ES-I3 (cell line): ENCODE measurements at regions not wholly inside any gene's neighbourhood (a gene's known extent, or its start where the extent isn't known, plus 50 kb on each side); places are given as distances from the start of the nearest gene placed in this dataset.

Experiments
- H3K36me3 ChIP-seq: 2 replicates; pipeline ENCODE4 v1.6.1; 2013; ENCODE audit warnings: mild to moderate bottlenecking, low read length, control low read depth, moderate library complexity; ENCODE audit not compliant: insufficient read depth
- H3K4me1 ChIP-seq: 2 replicates; pipeline ENCODE4 v1.6.1; 2013; ENCODE audit warnings: mild to moderate bottlenecking, control low read depth, low read length; ENCODE audit not compliant: insufficient read depth
- H3K9ac ChIP-seq: 2 replicates; pipeline ENCODE4 v1.6.1; 2013; ENCODE audit warnings: low read depth, mild to moderate bottlenecking, low read length, moderate library complexity
- H3K9me3 ChIP-seq: 2 replicates; pipeline ENCODE4 v1.6.1; 2013; ENCODE audit warnings: mild to moderate bottlenecking, low read length, moderate library complexity; ENCODE audit not compliant: control insufficient read depth, insufficient read depth

GRCh38 chr2:117512307-117512706 lies 302.2 kb upstream of the DDX18 start:
- Histone ChIP-seq H3K9me3 (no peaks in the 10 kb centered on the region), H3K9ac (no peak overlapping the region)

GRCh38 chr2:117514371-117514770 lies 300.1 kb upstream of the DDX18 start:
- Histone ChIP-seq H3K9me3 (no peaks in the 10 kb centered on the region), H3K4me1 (peaks cover 8% of the 10 kb centered on the region), H3K9ac (no peak overlapping the region), H3K36me3 (no peaks in the 10 kb centered on the region)

More at GRCh38 chr2:117512307-117512706, 302.2 kb upstream of the DDX18 start:
- Histone ChIP-seq H3K36me3 (no peaks in the 10 kb centered on the region; the same call in 1 of the 2 replicates), H3K4me1 (peaks cover 8% of the 10 kb centered on the region)

- no peaks in the 10 kb centered on the region for H3K9me3 ChIP-seq
- no peak overlapping the region for H3K9ac ChIP-seq
- no peaks in the 10 kb centered on the region for H3K36me3 ChIP-seq
- H3K4me1 ChIP-seq = peaks cover 4% of the 10 kb centered on the region; the same call in 1 of the 2 replicates
These were observed 295.3 kb upstream of the DDX18 start for GRCh38 chr2:117519238-117519637.

- Histone ChIP-seq H3K9ac (no peak overlapping the region), H3K36me3 (no peaks in the 10 kb centered on the region), H3K4me1 (0 out of 2 replicates have a peak, but pooled peaks cover under 1% of the 10 kb centered on the region), H3K9me3 (no peaks in the 10 kb centered on the region)
These were observed 294.8 kb upstream of the DDX18 start for GRCh38 chr2:117519721-117520120.

- Histone ChIP-seq H3K36me3 (no peaks in the 10 kb centered on the region), H3K9ac (no peak overlapping the region), H3K9me3 (no peaks in the 10 kb centered on the region), H3K4me1 (no peaks in the 10 kb centered on the region)
These were observed 291.2 kb upstream of the DDX18 start for GRCh38 chr2:117523267-117523666.

- H3K4me1 ChIP-seq = no peaks in the 10 kb centered on the region
- no peaks in the 10 kb centered on the region for H3K9me3 ChIP-seq
- no peak overlapping the region for H3K9ac ChIP-seq
- H3K36me3 ChIP-seq = no peaks in the 10 kb centered on the region
These were observed 290.7 kb upstream of the DDX18 start for GRCh38 chr2:117523711-117524238.

GRCh38 chr2:117536139-117536538 lies 278.4 kb upstream of the DDX18 start:
- H3K9me3 ChIP-seq = peaks cover 18% of the 10 kb centered on the region

GRCh38 chr2:117537032-117537431 lies 277.5 kb upstream of the DDX18 start:
- Histone ChIP-seq H3K4me1 (no peaks in the 10 kb centered on the region), H3K9me3 (peaks cover 18% of the 10 kb centered on the region), H3K9ac (no peak overlapping the region), H3K36me3 (no peaks in the 10 kb centered on the region)

More at GRCh38 chr2:117536139-117536538, 278.4 kb upstream of the DDX18 start:
- Histone ChIP-seq H3K4me1 (no peaks in the 10 kb centered on the region), H3K36me3 (no peaks in the 10 kb centered on the region), H3K9ac (no peak overlapping the region)

GRCh38 chr2:117551858-117552257 lies 262.6 kb upstream of the DDX18 start:
- H3K9me3 ChIP-seq = no peaks in the 10 kb centered on the region
- H3K9ac ChIP-seq = no peak overlapping the region
- H3K36me3 ChIP-seq = no peaks in the 10 kb centered on the region
- H3K4me1 ChIP-seq = peaks cover 22% of the 10 kb centered on the region

- Histone ChIP-seq H3K36me3 (no peaks in the 10 kb centered on the region), H3K9ac (no peak overlapping the region), H3K9me3 (no peaks in the 10 kb centered on the region), H3K4me1 (peaks cover 22% of the 10 kb centered on the region)
These were observed 261.0 kb upstream of the DDX18 start for GRCh38 chr2:117553448-117553847.

- no peak overlapping the region for H3K9ac ChIP-seq
- no peaks in the 10 kb centered on the region for H3K36me3 ChIP-seq
- no peaks in the 10 kb centered on the region for H3K9me3 ChIP-seq
- peaks cover 22% of the 10 kb centered on the region for H3K4me1 ChIP-seq
These were observed 258.5 kb upstream of the DDX18 start for GRCh38 chr2:117555965-117556364.

- Histone ChIP-seq H3K9ac (no peak overlapping the region), H3K4me1 (peaks cover 7% of the 10 kb centered on the region), H3K9me3 (no peaks in the 10 kb centered on the region), H3K36me3 (no peaks in the 10 kb centered on the region)
These were observed 256.9 kb upstream of the DDX18 start for GRCh38 chr2:117557626-117558025.

- Histone ChIP-seq H3K9ac (no peak overlapping the region), H3K9me3 (no peaks in the 10 kb centered on the region), H3K36me3 (no peaks in the 10 kb centered on the region), H3K4me1 (no peaks in the 10 kb centered on the region)
These were observed 251.8 kb upstream of the DDX18 start for GRCh38 chr2:117562654-117563053.

- no peaks in the 10 kb centered on the region for H3K4me1 ChIP-seq
- no peaks in the 10 kb centered on the region for H3K36me3 ChIP-seq
- peaks cover 4% of the 10 kb centered on the region; the same call in 1 of the 2 replicates for H3K9me3 ChIP-seq
- no peak overlapping the region for H3K9ac ChIP-seq
These were observed 242.7 kb upstream of the DDX18 start for GRCh38 chr2:117571590-117572349.

- Histone ChIP-seq H3K9me3 (peaks cover 5% of the 10 kb centered on the region; the same call in 1 of the 2 replicates), H3K36me3 (no peaks in the 10 kb centered on the region), H3K4me1 (no peaks in the 10 kb centered on the region), H3K9ac (no peak overlapping the region)
These were observed 227.2 kb upstream of the DDX18 start for GRCh38 chr2:117587310-117587709.
